H1 (cell line): ENCODE measurements at regions not wholly inside any gene's neighbourhood (a gene's known extent, or its start where the extent isn't known, plus 50 kb on each side); places are given as distances from the start of the nearest gene placed in this dataset.

ENCODE experiments used
- CTCF ChIA-PET: fragments of 300-600 bp; sonication (Branson Sonifier 250); formaldehyde crosslinking; loops from one replicate; lab custom pipeline; 2021; ENCODE audit not compliant: partially characterized antibody; lab: Charles Lee
- POLR2A ChIA-PET: fragments of 300-600 bp; sonication (Branson Sonifier 250); formaldehyde crosslinking; loops from one replicate; lab custom pipeline; 2021; ENCODE audit warnings: inconsistent platforms; ENCODE audit not compliant: partially characterized antibody; lab: Charles Lee
- DNase-seq, 2 experiments: peaks; one replicate each; pipeline versions ENCODE4 v3.0.0 to v3.0.0-alpha.2; 2010 to 2022; ENCODE audit warnings: low spot score in 2 of 2, low read depth in 1 of 2, mixed read lengths in 1 of 2
- FAIRE-seq: peaks from 2 replicates; lab custom pipeline; 2011; peaks lifted over from hg19 to GRCh38; lab: Jason Lieb, UNC
- H2AFZ ChIP-seq: 2 replicates; pipeline ENCODE4 v1.8.1; 2012; ENCODE audit warnings: low read length, inconsistent platforms
- H2AK5ac ChIP-seq: 2 replicates; pipeline ENCODE4 v1.6.1; 2013; ENCODE audit warnings: low read depth, low read length
- H2BK120ac ChIP-seq: replicated peaks from 2 replicates; pipeline ENCODE3; 2013; ENCODE audit warnings: low read depth, low read length, inconsistent platforms
- H2BK12ac ChIP-seq: 2 replicates; pipeline ENCODE4 v1.6.1; 2013; ENCODE audit warnings: low read depth, low read length
- H2BK15ac ChIP-seq: 2 replicates; pipeline ENCODE4 v1.6.1; 2013; ENCODE audit warnings: low read length
- H2BK20ac ChIP-seq: 2 replicates; pipeline ENCODE4 v1.6.1; 2013; ENCODE audit warnings: low read length
- H2BK5ac ChIP-seq: 2 replicates; pipeline ENCODE4 v1.6.1; 2013; ENCODE audit warnings: low read depth, low read length
- H3K14ac ChIP-seq: 2 replicates; pipeline ENCODE4 v1.6.1; 2013; ENCODE audit warnings: inconsistent platforms; ENCODE audit not compliant: insufficient read length
- H3K18ac ChIP-seq: 2 replicates; pipeline ENCODE4 v1.6.1; 2013; ENCODE audit warnings: low read length; ENCODE audit errors: extremely low read depth
- H3K23ac ChIP-seq: 2 replicates; pipeline ENCODE4 v1.6.1; 2013; ENCODE audit warnings: inconsistent platforms; ENCODE audit not compliant: insufficient read length
- H3K23me2 ChIP-seq: 2 replicates; pipeline ENCODE4 v1.6.1; 2013; ENCODE audit warnings: low read depth, low read length
- H3K27ac ChIP-seq: 2 replicates; pipeline ENCODE4 v1.6.1; 2011; ENCODE audit warnings: low read depth, low read length, inconsistent platforms
- H3K27me3 ChIP-seq, 4 experiments: replicated peaks in 1 of 4; 1 replicate in 1 of 4; 2 replicates in 3 of 4; pipeline versions ENCODE4 v1.6.1 to v1.8.1; 2011 to 2013; ENCODE audit warnings: low read length in 3 of 4, mild to moderate bottlenecking in 3 of 4, inconsistent platforms in 2 of 4, mixed read lengths in 2 of 4, moderate library complexity in 1 of 4; ENCODE audit not compliant: control insufficient read depth in 3 of 4, insufficient read depth in 3 of 4; ENCODE audit errors: extremely low read depth in 1 of 4
- H3K36me3 ChIP-seq, 4 experiments: 2 replicates each; pipeline versions ENCODE4 v1.6.1 to v1.8.1; 2011 to 2013; ENCODE audit warnings: mild to moderate bottlenecking in 4 of 4, low read length in 3 of 4, moderate library complexity in 2 of 4, control low read depth in 1 of 4, inconsistent platforms in 1 of 4; ENCODE audit not compliant: insufficient read depth in 4 of 4, control insufficient read depth in 2 of 4
- H3K4ac ChIP-seq: replicated peaks from 2 replicates; pipeline ENCODE3; 2013; ENCODE audit warnings: low read length, low read depth, mixed read lengths, inconsistent platforms; ENCODE audit not compliant: insufficient read length
- H3K4me1 ChIP-seq, 4 experiments: replicated peaks in 1 of 4; 1 replicate in 1 of 4; 2 replicates in 3 of 4; pipeline versions ENCODE4 v1.6.1 to v1.8.1; 2011 to 2013; ENCODE audit warnings: low read length in 3 of 4, inconsistent platforms in 2 of 4, mixed read lengths in 1 of 4; ENCODE audit not compliant: insufficient read depth in 4 of 4, control insufficient read depth in 3 of 4
- H3K4me2 ChIP-seq, 2 experiments: 2 replicates each; pipeline versions ENCODE4 v1.6.1 to v1.8.1; 2011 to 2013; ENCODE audit warnings: low read depth in 2 of 2, low read length in 2 of 2, control low read depth in 1 of 2, inconsistent platforms in 1 of 2, mild to moderate bottlenecking in 1 of 2; ENCODE audit not compliant: insufficient read depth in 1 of 2
- H3K4me3 ChIP-seq, 4 experiments: fragments of 200-600, 300-600 bp in 1 of 4; sonication (generic), shearing (Covaris generic), sonication (Bioruptor Twin) in 1 of 4; 2 replicates each; pipeline versions ENCODE4 v1.5.1 to v1.8.1; 2011 to 2016; ENCODE audit warnings: low read length in 4 of 4, low read depth in 3 of 4, control low read depth in 2 of 4, inconsistent platforms in 2 of 4, mild to moderate bottlenecking in 2 of 4, mixed read lengths in 1 of 4, moderate library complexity in 1 of 4; ENCODE audit not compliant: insufficient read depth in 2 of 4; ENCODE audit errors: extremely low read depth in 1 of 4
- H3K56ac ChIP-seq: replicated peaks from 2 replicates; pipeline ENCODE3; 2013; ENCODE audit warnings: low read depth, mild to moderate bottlenecking, mixed read lengths, low read length, inconsistent platforms; ENCODE audit not compliant: insufficient read length
- H3K79me1 ChIP-seq: 2 replicates; pipeline ENCODE4 v1.6.1; 2013; ENCODE audit warnings: low read depth, low read length, control low read depth
- H3K79me2 ChIP-seq, 2 experiments: 2 replicates each; pipeline versions ENCODE4 v1.6.1 to v1.8.1; 2012 to 2013; ENCODE audit warnings: low read length in 2 of 2, mild to moderate bottlenecking in 2 of 2, inconsistent platforms in 1 of 2; ENCODE audit not compliant: insufficient read depth in 2 of 2, control insufficient read depth in 1 of 2
- H3K9ac ChIP-seq, 4 experiments: replicated peaks in 1 of 4; 1 replicate in 1 of 4; 2 replicates in 3 of 4; pipeline versions ENCODE4 v1.6.1 to v1.8.1; 2011 to 2013; ENCODE audit warnings: low read depth in 3 of 4, low read length in 3 of 4, control low read depth in 2 of 4, mild to moderate bottlenecking in 2 of 4, moderate library complexity in 2 of 4, inconsistent platforms in 1 of 4; ENCODE audit errors: extremely low read depth in 1 of 4
- H3K9me3 ChIP-seq, 2 experiments: 2 replicates each; pipeline versions ENCODE4 v1.6.1 to v1.8.1; 2012 to 2013; ENCODE audit warnings: mild to moderate bottlenecking in 2 of 2, moderate library complexity in 2 of 2, control low read depth in 1 of 2, inconsistent platforms in 1 of 2, low read depth in 1 of 2, low read length in 1 of 2, mixed read lengths in 1 of 2; ENCODE audit not compliant: insufficient read depth in 2 of 2
- H4K20me1 ChIP-seq, 2 experiments: replicated peaks in 1 of 2; 2 replicates each; pipeline versions ENCODE3 to v1.8.1; 2011 to 2013; ENCODE audit warnings: inconsistent platforms in 2 of 2, low read length in 2 of 2, mild to moderate bottlenecking in 1 of 2; ENCODE audit not compliant: insufficient read depth in 2 of 2, control insufficient read depth in 1 of 2
- H4K5ac ChIP-seq: 2 replicates; pipeline ENCODE4 v1.6.1; 2013; ENCODE audit warnings: low read length, low read depth, mixed read lengths, inconsistent platforms; ENCODE audit not compliant: insufficient read length
- H4K8ac ChIP-seq: 2 replicates; pipeline ENCODE4 v1.8.0; 2013; ENCODE audit warnings: mild to moderate bottlenecking, moderate library complexity, low read length, inconsistent platforms; ENCODE audit not compliant: insufficient read depth; ENCODE audit errors: extremely low read depth
- H4K91ac ChIP-seq: replicated peaks from 2 replicates; pipeline ENCODE3; 2013; ENCODE audit warnings: low read length, mixed read lengths, inconsistent platforms; ENCODE audit not compliant: insufficient read length
- CREB1 ChIP-seq: IDR thresholded peaks from 2 replicates; pipeline ENCODE4 v1.6.1; 2012; ENCODE audit warnings: inconsistent platforms
- EP300 ChIP-seq, 2 experiments: IDR thresholded peaks; 1 replicate in 1 of 2; 2 replicates in 1 of 2; pipeline ENCODE4 v1.6.1; 2011 to 2012; ENCODE audit warnings: low read depth in 2 of 2, low read length in 2 of 2, mild to moderate bottlenecking in 2 of 2, borderline replicate concordance in 1 of 2, inconsistent platforms in 1 of 2, moderate library complexity in 1 of 2
- TBP ChIP-seq: IDR thresholded peaks from 2 replicates; pipeline ENCODE4 v1.6.1; 2011; ENCODE audit warnings: low read depth, low read length, improper control_type of control experiment
- WGBS, 2 experiments: shearing (Covaris generic) in 1 of 2; methylation state at CpG; one replicate each; pipeline versions ENCODE4 v1.1.6 to v1.1.7; 2013 to 2015; ENCODE audit warnings: low lambda C conversion rate in 2 of 2, mixed read lengths in 2 of 2, inconsistent platforms in 1 of 2, low coverage in 1 of 2, missing lambda C conversion rate in 1 of 2; ENCODE audit not compliant: insufficient replicate concordance in 2 of 2, insufficient coverage in 1 of 2, insufficient read length in 1 of 2; ENCODE audit errors: extremely low coverage in 1 of 2, missing lambda C conversion rate in 1 of 2; 5-methylcytosine and 5-hydroxymethylcytosine counted together

GRCh38 chr1:37149296-37149695 lies 115.0 kb upstream of the GRIK3 start:
- Histone ChIP-seq H2AFZ (no peak overlapping the region), H2BK5ac (no peak overlapping the region), H3K27me3 (no peaks in the 10 kb centered on the region; a peak in 2 of 7 replicates), H3K79me2 (no peaks in the 10 kb centered on the region), H3K4me1 (no peaks in the 10 kb centered on the region), H3K27ac (no peak overlapping the region), H3K23ac (no peak overlapping the region), H2AK5ac (no peak overlapping the region), H3K56ac (no peak overlapping the region), H4K91ac (no peak overlapping the region), H3K4me3 (no peak overlapping the region), H2BK15ac (no peak overlapping the region), H3K36me3 (no peaks in the 10 kb centered on the region), H4K5ac (no peak overlapping the region), H4K20me1 (peaks cover 0 to 2% of the 10 kb centered on the region in 2 experiments), H4K8ac (no peak overlapping the region), H3K9ac (no peak overlapping the region), H3K9me3 (no peaks in the 10 kb centered on the region), H2BK120ac (no peak overlapping the region), H3K18ac (no peak overlapping the region), H2BK12ac (no peak overlapping the region), H3K4me2 (no peak overlapping the region), H3K14ac (no peak overlapping the region), H3K23me2 (no peaks in the 10 kb centered on the region; the same call in 1 of the 2 replicates), H3K4ac (no peak overlapping the region), H2BK20ac (no peak overlapping the region), H3K79me1 (no peaks in the 10 kb centered on the region)
- POLR2A ChIA-PET = interaction anchor here (0.8 to 1.2 kb wide), 2 partner anchors 9 to 177 kb away, joined by 3 read pairs; no protein-coding TSS in a partner anchor
- CTCF ChIA-PET = interaction anchor here (0.6 to 2.0 kb wide), 3 partner anchors 27 to 200 kb away, joined by 3 to 5 read pairs (median 3); no protein-coding TSS in a partner anchor
- no peak for DNase-seq
- no peak for FAIRE-seq
- 92% methylated on average over 9 of the region's 9 CpGs; no CpG with 5 or more reads in 1 of the 2 experiments for WGBS, 2 experiments
- TF ChIP-seq EP300 (IDR thresholded peaks at IDR 0.05; ENCODE audit: borderline replicate concordance in 1 of 2, low read depth in 2 of 2, low read length in 2 of 2) = no peak
- no peak for TF ChIP-seq CREB1
- no peak for TF ChIP-seq TBP
